DMS53 treated with DMSO at 0.1 percent for 48 hours (cell line): ENCODE measurements at regions not wholly inside any gene's neighbourhood (a gene's known extent, or its start where the extent isn't known, plus 50 kb on each side); places are given as distances from the start of the nearest gene placed in this dataset.
"Not testable (repeated sequence)": the region's sequence is repeated elsewhere in the genome, so short reads cannot be mapped to it uniquely, and the experiment has no call there.

ENCODE experiments used
- DNase-seq: peaks from one replicate; lab custom pipeline; 2025; ENCODE audit not compliant: unreplicated experiment; lab: John Stamatoyannopoulos, UW

DNA sequence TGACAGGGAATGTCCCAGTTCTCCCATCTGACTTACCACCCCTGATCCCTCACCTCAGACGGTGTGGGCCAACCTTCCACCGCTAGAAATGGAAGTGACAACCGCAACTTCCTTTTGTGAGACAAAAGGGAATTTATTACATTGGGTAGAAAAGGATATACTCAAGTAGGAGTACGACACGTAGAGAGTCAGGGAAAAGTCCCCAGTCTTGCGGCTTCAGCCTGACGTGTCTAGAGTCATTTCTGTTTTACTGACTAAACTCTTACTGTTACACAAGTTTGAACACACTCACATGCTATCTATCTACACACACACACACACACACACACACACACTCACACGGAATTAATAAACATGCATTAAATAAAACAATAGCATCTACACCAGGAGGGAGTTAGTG, 178.9 kb downstream of the COPRS start:
- no peak for DNase-seq

- no peak for DNase-seq
These were observed 179.4 kb downstream of the COPRS start for GRCh38 chr17:31679667-31680066.

GRCh38 chr17:31678431-31678830, 180.6 kb downstream of the COPRS start:
- DNase-seq, result no peak

GRCh38 chr17:31677681-31678080, 181.4 kb downstream of the COPRS start:
- no peak for DNase-seq

DNA sequence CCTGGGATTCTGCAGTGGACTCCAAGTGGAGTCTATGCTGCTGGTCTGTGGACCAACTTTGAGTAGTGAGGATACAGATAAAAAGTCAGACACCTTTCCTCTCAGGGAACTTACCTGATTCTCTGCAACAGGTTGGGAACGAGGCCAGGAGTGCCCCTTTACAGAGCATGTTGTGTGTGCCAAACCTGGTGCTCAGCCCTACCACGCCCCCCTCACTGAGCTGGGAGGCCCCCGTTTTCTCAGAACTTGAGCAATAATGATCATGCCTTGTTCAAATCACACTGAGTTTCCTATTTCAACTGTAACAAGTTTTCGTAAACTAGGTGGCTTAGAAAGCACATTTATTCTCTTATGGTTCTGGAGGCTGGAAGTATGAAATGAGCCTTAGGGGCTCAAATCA, 182.0 kb downstream of the COPRS start:
- no peak for DNase-seq

GRCh38 chr17:31675392-31675791, 183.7 kb downstream of the COPRS start:
- DNase-seq, result not testable (repeated sequence)

DNA sequence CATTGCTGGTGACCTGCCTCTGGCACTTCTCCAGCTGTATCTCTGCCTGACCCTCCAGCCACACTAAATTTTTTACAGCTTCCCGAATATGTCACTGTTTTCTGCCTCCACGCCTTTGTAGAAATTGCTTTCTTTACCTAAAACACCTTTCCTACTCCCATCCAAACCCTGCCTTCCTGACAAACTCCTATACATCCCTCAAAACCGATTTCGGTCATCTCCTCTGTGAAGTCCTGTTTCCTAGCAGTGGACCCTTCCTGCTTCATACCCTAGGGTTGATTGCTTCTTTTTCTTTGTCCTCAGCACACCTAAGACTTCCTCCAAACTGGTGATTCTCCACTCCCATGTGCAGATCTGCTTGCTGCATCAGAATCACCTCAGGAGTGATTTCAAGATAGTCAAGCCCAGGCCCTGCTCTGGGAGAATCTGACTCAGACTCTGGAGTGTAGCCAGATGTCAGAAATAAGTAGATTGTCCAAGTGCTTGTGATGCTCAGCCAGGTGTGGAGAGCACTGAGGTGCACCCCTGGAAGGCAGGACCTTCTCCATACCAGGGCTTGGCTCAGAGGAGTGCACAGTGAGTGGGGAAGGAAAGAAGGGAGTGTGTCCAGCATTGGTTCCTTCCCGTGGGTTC, 184.2 kb downstream of the COPRS start:
- no peak for DNase-seq

GRCh38 chr17:31674305-31674704, 184.7 kb downstream of the COPRS start:
- no peak for DNase-seq

DNA sequence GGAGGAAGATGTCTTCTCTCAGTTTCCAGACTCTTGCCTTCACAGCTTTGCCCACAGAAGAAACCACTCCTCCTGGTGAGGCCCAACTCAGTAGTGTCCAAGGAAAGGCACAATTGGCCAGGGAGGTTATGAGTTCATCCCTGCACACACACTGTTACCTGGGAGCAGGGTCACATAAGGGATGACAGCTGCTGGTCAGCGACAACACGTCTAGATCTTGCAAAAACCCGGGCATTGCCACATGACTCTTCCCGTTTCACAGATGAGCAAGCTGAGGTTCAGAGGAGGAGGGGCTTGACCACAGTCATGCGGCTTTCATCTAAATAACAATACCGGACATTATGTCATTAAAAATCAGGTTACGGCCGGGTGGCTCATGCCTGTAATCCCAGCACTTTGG, 186.0 kb downstream of the COPRS start:
- DNase-seq, result no peak

GRCh38 chr17:31672161-31672819, 186.8 kb downstream of the COPRS start:
- DNase-seq, result no peak

- DNase-seq, result no peak
These were observed 195.5 kb downstream of the COPRS start for GRCh38 chr17:31663576-31663975.

- DNase-seq, result no peak
These were observed 198.4 kb downstream of the COPRS start for GRCh38 chr17:31660684-31661083.

DNA sequence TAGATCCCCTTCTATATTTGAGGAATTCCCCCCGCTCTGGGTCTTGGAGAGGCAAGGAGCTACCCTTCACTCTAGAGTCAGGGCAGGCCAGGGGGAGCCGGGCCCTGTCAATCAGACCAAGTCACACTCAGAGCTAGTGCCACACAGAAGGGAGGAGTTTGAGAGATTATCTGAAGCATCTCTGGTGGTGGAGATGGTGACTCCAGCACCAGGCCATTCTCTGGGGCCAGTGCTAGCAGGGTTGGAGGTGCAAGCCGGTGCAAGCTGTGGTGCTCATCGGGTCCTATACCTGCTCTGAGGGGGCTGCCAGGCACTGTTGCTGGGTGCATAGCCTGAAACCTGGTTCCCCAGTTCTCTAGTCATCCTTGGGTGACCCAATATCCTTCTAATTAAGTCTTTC, 201.2 kb downstream of the COPRS start:
- DNase-seq, result no peak

DNA sequence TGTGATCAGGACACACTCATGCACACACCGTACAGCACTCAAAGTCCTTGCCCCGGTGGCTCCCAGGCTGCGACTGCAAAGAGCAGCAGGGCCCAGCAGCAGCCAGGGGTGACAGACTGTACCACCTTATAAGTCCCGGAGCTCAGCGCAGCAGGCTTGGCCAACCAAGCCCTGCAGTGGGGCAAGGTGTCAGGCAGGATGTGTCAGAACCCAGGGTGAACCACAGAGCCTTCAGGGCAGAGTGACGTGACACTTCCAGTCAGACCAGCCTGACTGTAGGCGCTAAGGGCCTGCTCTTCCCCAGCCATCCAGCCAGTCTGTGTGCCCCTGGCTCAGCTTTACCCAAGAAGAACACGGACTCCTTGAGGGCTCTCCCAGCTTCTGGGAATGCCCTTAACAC, 204.1 kb downstream of the COPRS start:
- no peak for DNase-seq

DNA sequence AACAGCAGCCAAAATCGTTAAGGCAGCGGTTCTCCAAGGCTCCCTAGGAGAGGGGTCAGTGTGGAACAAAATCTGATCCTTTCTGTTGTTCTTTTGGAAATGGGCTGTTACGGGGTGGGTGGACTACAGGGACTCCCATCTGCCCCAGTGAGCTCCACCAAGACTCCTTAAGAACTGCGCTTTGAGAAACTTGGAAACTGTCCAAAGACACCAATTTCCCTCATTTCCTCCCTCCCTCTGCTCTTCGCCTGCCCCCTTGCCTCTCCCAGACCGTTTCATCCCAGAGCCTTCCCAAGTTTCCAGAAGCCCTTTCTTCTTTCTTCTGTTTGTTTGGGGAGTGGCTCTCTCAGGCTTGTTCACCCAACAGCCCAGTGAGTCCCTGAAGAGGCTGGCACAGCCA, 205.4 kb downstream of the COPRS start:
- DNase-seq, result no peak

DNA sequence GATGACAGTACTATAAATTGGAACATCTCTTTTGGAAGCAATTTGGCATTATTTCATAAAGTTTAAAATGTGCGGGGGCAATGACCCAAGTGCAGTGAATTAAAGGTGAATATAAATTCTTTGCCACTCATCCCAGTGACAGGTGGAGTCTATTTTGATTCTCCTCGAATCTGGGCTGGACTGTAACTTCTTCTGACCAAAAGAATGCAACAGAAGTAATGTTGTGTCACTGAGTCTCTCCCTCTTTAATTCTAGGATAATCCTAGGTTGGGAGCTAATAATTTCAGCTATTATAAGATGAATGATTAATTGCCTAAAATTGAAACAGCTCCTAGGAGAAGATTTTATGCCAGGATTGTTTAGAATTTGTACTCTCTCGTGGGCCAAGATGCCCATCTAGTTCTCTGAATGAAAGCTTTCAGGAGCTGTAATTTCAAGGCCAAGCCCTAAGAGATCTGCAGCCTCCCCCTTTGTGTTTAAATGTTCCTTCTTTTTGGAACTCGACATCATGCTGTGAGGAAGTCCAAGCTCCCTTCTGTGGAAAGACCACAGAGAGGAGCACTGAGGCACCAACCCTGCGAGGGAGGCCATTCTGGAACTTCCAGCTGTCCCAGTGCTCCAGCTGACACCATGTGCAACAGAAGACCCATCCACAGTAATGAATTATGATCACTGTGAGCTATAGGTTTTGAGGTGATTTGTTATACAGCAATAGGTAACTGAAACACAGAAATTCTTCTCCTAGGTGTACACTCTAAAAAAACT, 208.1 kb downstream of the COPRS start:
- DNase-seq, result no peak

GRCh38 chr17:31649302-31649701, 209.7 kb downstream of the COPRS start:
- no peak for DNase-seq

- no peak for DNase-seq
These were observed 211.4 kb downstream of the COPRS start for GRCh38 chr17:31647661-31648060.

DNA sequence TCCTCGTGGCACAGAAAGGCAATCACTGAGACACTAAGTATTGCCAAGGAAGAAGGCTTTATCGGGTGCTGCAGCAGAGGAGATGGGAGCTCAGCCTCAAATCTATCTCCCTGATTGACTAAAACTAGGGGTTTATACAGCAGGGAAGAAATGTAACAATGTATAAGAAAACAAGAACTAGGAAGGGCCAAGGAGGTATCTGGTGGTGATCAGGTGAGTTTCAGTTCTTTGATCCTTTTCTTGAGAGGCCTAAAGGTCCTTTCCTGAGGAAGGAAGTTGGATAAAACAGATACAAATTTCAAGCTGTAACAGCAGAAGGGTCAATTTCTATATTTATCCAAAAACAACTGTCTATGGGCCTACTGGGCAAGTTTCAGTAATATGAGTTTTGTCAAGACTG, 212.4 kb downstream of the COPRS start:
- no peak for DNase-seq

- no peak for DNase-seq
These were observed 213.7 kb downstream of the COPRS start for GRCh38 chr17:31645351-31645750.

DNA sequence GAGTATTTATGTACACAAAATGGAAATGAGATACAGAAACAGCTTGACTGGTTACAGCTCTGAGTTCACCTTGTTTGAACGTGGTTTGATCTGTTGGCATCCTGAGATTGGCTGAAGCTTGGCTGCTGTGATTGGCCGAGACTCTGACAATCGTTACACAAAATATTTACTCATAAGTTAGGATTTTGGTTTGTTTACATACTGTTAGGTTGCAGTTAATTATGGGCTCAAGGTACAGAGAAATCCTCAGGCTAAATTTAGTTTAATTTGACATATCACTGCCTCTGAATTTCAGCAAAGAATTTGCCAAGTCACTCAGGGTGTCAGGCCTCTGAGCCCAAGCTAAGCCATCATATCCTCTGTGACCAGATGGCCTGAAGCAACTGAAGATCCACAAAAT, 227.3 kb downstream of the COPRS start:
- DNase-seq, result no peak

- not testable (repeated sequence) for DNase-seq
These were observed 228.2 kb downstream of the COPRS start for GRCh38 chr17:31630866-31631265.
